Neural crest cell (in vitro differentiated cells): ENCODE measurements at regions not wholly inside any gene's neighbourhood (a gene's known extent, or its start where the extent isn't known, plus 50 kb on each side); places are given as distances from the start of the nearest gene placed in this dataset.
A peak's percentile ranks its signal among the peaks of the same experiment; 100 is the strongest.

ENCODE experiments used
- DNase-seq: peaks from one replicate; pipeline ENCODE4 v3.0.0; 2021; ENCODE audit warnings: low read depth, mixed read lengths, low spot score
- H3K27ac Mint-ChIP-seq: one replicate; pipeline ENCODE4 v1.8.0; 2021; ENCODE audit warnings: mild to moderate bottlenecking, mixed read lengths; ENCODE audit not compliant: unreplicated experiment
- H3K27me3 Mint-ChIP-seq: 2 replicates; pipeline ENCODE4 v1.8.0; 2021; ENCODE audit warnings: low read depth, mild to moderate bottlenecking, mixed read lengths
- H3K36me3 Mint-ChIP-seq: 2 replicates; pipeline ENCODE4 v1.8.0; 2021; ENCODE audit warnings: low read depth, mild to moderate bottlenecking, mixed read lengths
- H3K4me1 Mint-ChIP-seq: 2 replicates; pipeline ENCODE4 v1.8.0; 2021; ENCODE audit warnings: mixed read lengths
- H3K4me3 Mint-ChIP-seq: one replicate; pipeline ENCODE4 v1.8.0; 2021; ENCODE audit warnings: mild to moderate bottlenecking, mixed read lengths
- H3K9me3 Mint-ChIP-seq: 2 replicates; pipeline ENCODE4 v1.8.0; 2021; ENCODE audit warnings: mixed read lengths
- CTCF ChIP-seq: fragments of 200-600 bp; sonication (generic); conservative IDR thresholded peaks from 2 replicates; pipeline ENCODE4 v1.5.0; 2021; ENCODE audit warnings: antibody characterized with exemption, mild to moderate bottlenecking

GRCh38 chr19:46931202-46931601 lies 70.4 kb downstream of the ARHGAP35 start:
- Mint-ChIP-seq H3K27me3 (no peaks in the 10 kb centered on the region), H3K4me3 (no peak overlapping the region), H3K4me1 (peaks cover 39% of the 10 kb centered on the region), H3K36me3 (no peaks in the 10 kb centered on the region), H3K9me3 (no peaks in the 10 kb centered on the region), H3K27ac (peak overlapping the region; percentile 73)
- no peak for TF ChIP-seq CTCF
- no peak for DNase-seq

DNA sequence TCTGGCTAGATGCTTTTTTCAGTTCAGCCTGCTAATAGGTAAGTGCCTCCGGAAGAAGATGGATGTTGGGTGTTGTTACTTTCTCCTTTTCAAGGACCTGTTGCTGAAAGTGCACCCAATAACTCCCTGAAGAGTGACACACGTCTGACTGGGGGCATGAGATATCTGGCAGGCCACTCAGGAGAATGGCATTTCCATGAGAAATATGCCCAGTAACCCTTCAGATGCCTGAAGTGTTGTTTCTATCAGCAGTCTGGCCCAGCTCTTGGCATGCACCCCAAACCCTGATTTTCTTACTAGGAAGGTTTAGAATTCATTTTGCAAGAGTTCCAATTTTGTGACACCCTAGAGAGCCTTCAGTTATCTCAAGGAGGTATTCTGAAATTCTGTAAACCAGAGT lies 71.5 kb downstream of the ARHGAP35 start:
- no peak for DNase-seq
- TF ChIP-seq CTCF, result no peak
- peaks cover 27% of the 10 kb centered on the region for H3K4me1 Mint-ChIP-seq
- H3K27ac Mint-ChIP-seq, result no peak overlapping the region
- no peaks in the 10 kb centered on the region for H3K27me3 Mint-ChIP-seq
- H3K36me3 Mint-ChIP-seq, result no peaks in the 10 kb centered on the region
- no peaks in the 10 kb centered on the region for H3K9me3 Mint-ChIP-seq
- no peak overlapping the region for H3K4me3 Mint-ChIP-seq

- Mint-ChIP-seq H3K4me3 (no peak overlapping the region), H3K27me3 (no peaks in the 10 kb centered on the region), H3K27ac (no peak overlapping the region), H3K9me3 (no peaks in the 10 kb centered on the region), H3K36me3 (peaks cover 2% of the 10 kb centered on the region), H3K4me1 (peaks cover 11% of the 10 kb centered on the region)
- no peak for TF ChIP-seq CTCF
- no peak for DNase-seq
These were observed 74.4 kb downstream of the ARHGAP35 start for GRCh38 chr19:46935066-46935663.

DNA sequence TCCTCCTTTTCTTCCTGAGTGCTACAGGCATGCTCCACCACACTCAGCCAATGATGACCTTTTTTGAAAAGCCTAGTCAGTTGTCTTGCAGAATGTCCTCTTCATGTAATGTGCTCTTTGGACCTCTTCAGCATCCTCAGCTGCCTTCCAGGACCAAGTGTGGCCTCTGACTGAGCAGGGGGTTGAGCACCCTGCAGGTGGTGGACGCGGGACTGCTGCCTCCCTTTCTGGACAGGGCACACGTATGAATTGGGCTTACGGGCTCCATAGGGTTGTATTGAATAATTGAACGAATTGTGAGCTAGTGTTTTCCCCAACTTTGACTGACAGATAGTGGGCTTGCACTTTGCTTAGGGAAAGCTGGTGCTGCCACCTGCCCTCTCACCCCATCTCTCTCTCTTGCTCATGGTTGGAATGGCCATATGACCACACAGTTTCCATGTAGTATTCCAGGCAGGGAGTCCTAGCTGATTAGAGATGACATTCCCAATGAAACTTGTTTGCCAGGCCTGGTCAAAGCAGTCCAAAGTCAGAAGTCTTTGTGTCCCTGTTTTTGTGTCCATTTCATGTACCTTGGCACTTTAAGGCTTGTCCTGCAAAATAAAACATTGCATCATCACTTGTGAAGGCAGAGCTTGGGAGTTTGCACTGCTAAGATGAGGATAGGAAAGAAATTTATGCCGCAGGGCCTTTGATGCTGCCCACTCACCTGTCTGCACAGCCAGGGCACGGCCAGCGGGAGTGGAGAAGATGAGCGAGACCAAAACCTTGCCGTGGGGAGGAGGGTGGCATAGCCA lies 76.3 kb upstream of the NPAS1 start:
- Mint-ChIP-seq H3K36me3 (peaks cover 13% of the 10 kb centered on the region), H3K9me3 (peaks cover 2% of the 10 kb centered on the region), H3K27me3 (no peaks in the 10 kb centered on the region), H3K27ac (no peak overlapping the region), H3K4me1 (peaks cover 45% of the 10 kb centered on the region), H3K4me3 (no peak overlapping the region)
- TF ChIP-seq CTCF, result no peak
- no peak for DNase-seq

- Mint-ChIP-seq H3K27ac (peak overlapping the region; percentile 85), H3K4me1 (peaks cover 45% of the 10 kb centered on the region), H3K36me3 (peaks cover 14% of the 10 kb centered on the region), H3K4me3 (no peak overlapping the region), H3K9me3 (peaks cover 2% of the 10 kb centered on the region), H3K27me3 (no peaks in the 10 kb centered on the region)
- TF ChIP-seq CTCF, result no peak
- no peak for DNase-seq
These were observed 75.4 kb upstream of the NPAS1 start for GRCh38 chr19:46944123-46944748.
